ENCODE measurements at regions not wholly inside any gene's neighbourhood (a gene's known extent, or its start where the extent isn't known, plus 50 kb on each side); places are given as distances from the start of the nearest gene placed in this dataset.

DNA sequence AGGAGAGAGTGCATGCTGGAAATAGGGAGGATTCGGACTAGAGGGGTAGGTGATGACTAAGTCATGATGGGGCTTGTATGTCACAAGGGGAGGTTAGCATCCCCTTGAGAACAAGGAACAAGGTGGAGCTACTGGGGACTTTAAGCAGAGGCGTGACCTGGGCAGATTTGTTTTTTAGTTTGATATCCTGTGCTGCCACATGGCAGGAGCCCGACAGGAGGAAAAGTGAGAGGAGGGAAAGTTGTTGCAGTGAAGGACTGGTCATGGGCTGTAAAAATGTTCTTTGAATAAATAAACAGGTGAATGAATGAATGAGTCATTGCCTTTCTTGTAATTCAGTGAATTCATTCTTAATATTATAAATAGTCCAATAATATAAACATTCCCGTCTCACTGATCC, 365.1 kb upstream of the CDH5 start:
- peak overlapping the region; percentile 15; the same call in 1 of the 3 replicates for H2BK15ac ChIP-seq (ENCODE audit: low read depth, low read length)
- dilution Hi-C loops (cut with HindIII; ENCODE audit: low sequenced_read_pairs, unreplicated experiment), result no loop called here
- peak; percentile 65 for DNase-seq
- peak overlapping the region; percentile 71 for H2AFZ ChIP-seq (replicated peaks; ENCODE audit: low read length, poor library complexity)
- ChIA-PET POLR2A (ENCODE audit: unreplicated experiment) (no interaction called here), CTCF (interaction anchor here (1.1 kb wide), 1 partner anchor 20 kb away, joined by 3 read pairs; no protein-coding TSS in a partner anchor)
- no peak overlapping the region for H3K27ac ChIP-seq (ENCODE audit: insufficient read depth, low read length)
- intact Hi-C loops (cut with micrococcal nuclease), result no loop called here
- no TSS peak for BruUV-seq (replicated peaks)
- in situ Hi-C loops (cut with MboI; ENCODE audit: low sequenced_read_pairs), result no loop called here
- TF ChIP-seq BHLHE40 (IDR thresholded peaks at IDR 0.05; ENCODE audit: low read depth, low read length) (peak; percentile 12; the same call in 1 of the 2 replicates), FOS (IDR thresholded peaks at IDR 0.05; ENCODE audit: low read depth, low read length) (peak; percentile 29; the same call in 1 of the 2 replicates), MXI1 (IDR thresholded peaks at IDR 0.05; ENCODE audit: borderline replicate concordance, low read depth, low read length) (0 out of 2 replicates have a peak, but pooled peaks have one; percentile 19), RFX5 (IDR thresholded peaks at IDR 0.05; ENCODE audit: low read depth, low read length) (no peak)
- H3K56ac ChIP-seq (ENCODE audit: extremely low read depth, insufficient read depth, low read length), result no peak overlapping the region
- H2BK5ac ChIP-seq (ENCODE audit: low read depth, low read length, poor library complexity, severe bottlenecking), result no peak overlapping the region
- peak overlapping the region; percentile 50; the same call in 1 of the 2 replicates for H3K18ac ChIP-seq (ENCODE audit: low read depth, low read length)
- H3K9ac ChIP-seq (ENCODE audit: low read depth, low read length), result no peak overlapping the region
- H4K5ac ChIP-seq (ENCODE audit: low read depth, low read length), result no peak overlapping the region; the same call in 1 of the 2 replicates
- H2AK9ac ChIP-seq (replicated peaks; ENCODE audit: low read depth, low read length, poor library complexity), result peak overlapping the region; percentile 62
- 0% methylated on average over 1 of the region's 4 CpGs; no CpG with 5 or more reads in 1 of the 2 experiments for WGBS, 2 experiments (ENCODE audit: extremely low coverage in 2 of 2, insufficient read length in 1 of 2)
- no peak overlapping the region; the same call in 1 of the 2 replicates for H3K14ac ChIP-seq (replicated peaks; ENCODE audit: low read depth, low read length)
- H3K23ac ChIP-seq (ENCODE audit: low read depth, low read length), result no peak overlapping the region
- ATAC-seq (ENCODE audit: low read depth), result peak; percentile 18
- peaks cover 4% of the 10 kb centered on the region; the same call in 1 of the 2 replicates for H3K27me3 ChIP-seq (ENCODE audit: control insufficient read depth, insufficient read depth, low read length)
- H3K4me1 ChIP-seq (ENCODE audit: control insufficient read depth, insufficient read depth, low read length), result peaks cover 19% of the 10 kb centered on the region
- H2BK120ac ChIP-seq (ENCODE audit: low read depth, low read length), result peak overlapping the region; percentile 35; the same call in 1 of the 2 replicates
- no peaks in the 10 kb centered on the region for H3K79me1 ChIP-seq (ENCODE audit: low read depth in 1 of 2, low read length in 2 of 2)
- H4K20me1 ChIP-seq (ENCODE audit: insufficient read depth, low read length), result no peaks in the 10 kb centered on the region
- H3K36me3 ChIP-seq (ENCODE audit: control insufficient read depth, insufficient read depth, low read length), result no peaks in the 10 kb centered on the region
- H3K4me2 ChIP-seq (ENCODE audit: low read depth, low read length), result peak overlapping the region; percentile 62
- 0 out of 2 replicates have a peak overlapping the region, but pooled peaks have one; percentile 1 for H2BK20ac ChIP-seq (ENCODE audit: low read depth, low read length)
- H4K91ac ChIP-seq (ENCODE audit: insufficient read depth, low read depth, low read length), result no peak overlapping the region
- no peak overlapping the region for H3K4ac ChIP-seq (ENCODE audit: low read depth, low read length)
- no peaks in the 10 kb centered on the region for H3K9me3 ChIP-seq (ENCODE audit: control insufficient read depth, insufficient read depth, low read length)
- H3K4me3 ChIP-seq (ENCODE audit: insufficient read depth, low read depth, low read length), result no peak overlapping the region
- 0 out of 2 replicates have a peak overlapping the region, but pooled peaks have one; percentile 54 for H2AK5ac ChIP-seq (ENCODE audit: low read depth, low read length)
- H4K8ac ChIP-seq (ENCODE audit: low read depth in 2 of 2, low read length in 2 of 2), result no peak overlapping the region; a peak in 1 of 4 replicates
- H3K9me1 ChIP-seq (ENCODE audit: insufficient read depth, low read length), result peaks cover 18% of the 10 kb centered on the region
